ENCODE measurements at regions not wholly inside any gene's neighbourhood (a gene's known extent, or its start where the extent isn't known, plus 50 kb on each side); places are given as distances from the start of the nearest gene placed in this dataset.
A peak's percentile ranks its signal among the peaks of the same experiment; 100 is the strongest.
"Not testable (repeated sequence)": the region's sequence is repeated elsewhere in the genome, so short reads cannot be mapped to it uniquely, and the experiment has no call there.

DNA sequence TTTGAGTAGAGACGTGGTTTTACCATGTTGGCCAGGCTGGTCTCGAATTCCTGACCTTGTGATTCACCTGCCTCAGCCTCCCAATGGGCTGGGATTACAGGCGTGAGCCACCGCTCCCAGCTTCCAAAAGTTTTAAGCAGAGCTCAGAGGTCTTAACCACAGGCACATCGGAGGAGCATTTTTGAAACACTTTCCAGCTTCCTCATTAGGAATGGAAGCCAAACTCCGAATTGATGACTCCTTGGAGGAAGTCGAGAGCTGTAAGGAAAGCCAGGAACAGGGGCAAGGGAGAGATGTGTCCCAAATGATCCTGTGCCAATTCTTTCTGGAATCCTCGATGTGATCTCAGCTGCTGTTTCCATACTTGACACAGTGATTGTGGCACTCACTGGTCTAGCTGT lies 56.2 kb upstream of the CCZ1B start:
- not testable (repeated sequence) for H3K9me3 Mint-ChIP-seq; H3K36me3 Mint-ChIP-seq (ENCODE audit: insufficient read depth); H3K4me3 Mint-ChIP-seq; H3K27ac Mint-ChIP-seq (ENCODE audit: low read depth); ATAC-seq (replicated peaks; ENCODE audit: extremely low read depth, poor library complexity, severe bottlenecking); DNase-seq (ENCODE audit: low spot score in 2 of 2); H3K4me1 Mint-ChIP-seq
- peaks cover 49% of the 10 kb centered on the region for H3K27me3 Mint-ChIP-seq

DNA sequence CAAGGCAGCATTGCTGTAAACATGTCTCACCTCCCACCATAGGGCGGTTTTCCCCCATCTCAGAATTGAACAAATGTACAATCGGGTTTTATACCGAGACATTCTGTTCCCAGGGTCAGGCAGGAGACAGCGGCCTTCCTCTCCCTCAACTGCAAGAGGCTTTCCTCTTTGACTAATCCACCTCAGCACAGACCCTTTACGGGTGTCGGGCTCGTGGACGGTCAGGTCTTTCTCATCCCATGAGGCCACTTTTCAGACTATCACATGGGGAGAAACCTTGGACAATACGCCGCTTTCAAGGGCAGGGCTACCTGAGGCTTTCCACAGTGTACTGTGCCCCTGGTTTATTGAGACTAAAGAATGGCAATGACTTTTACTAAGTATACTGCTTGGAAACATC lies 57.7 kb upstream of the CCZ1B start:
- not testable (repeated sequence) for DNase-seq (ENCODE audit: low spot score in 2 of 2); H3K36me3 Mint-ChIP-seq (ENCODE audit: insufficient read depth); H3K27ac Mint-ChIP-seq (ENCODE audit: low read depth); H3K9me3 Mint-ChIP-seq; H3K4me3 Mint-ChIP-seq; H3K4me1 Mint-ChIP-seq; ATAC-seq (replicated peaks; ENCODE audit: extremely low read depth, poor library complexity, severe bottlenecking)
- H3K27me3 Mint-ChIP-seq: peaks cover 54% of the 10 kb centered on the region

DNA sequence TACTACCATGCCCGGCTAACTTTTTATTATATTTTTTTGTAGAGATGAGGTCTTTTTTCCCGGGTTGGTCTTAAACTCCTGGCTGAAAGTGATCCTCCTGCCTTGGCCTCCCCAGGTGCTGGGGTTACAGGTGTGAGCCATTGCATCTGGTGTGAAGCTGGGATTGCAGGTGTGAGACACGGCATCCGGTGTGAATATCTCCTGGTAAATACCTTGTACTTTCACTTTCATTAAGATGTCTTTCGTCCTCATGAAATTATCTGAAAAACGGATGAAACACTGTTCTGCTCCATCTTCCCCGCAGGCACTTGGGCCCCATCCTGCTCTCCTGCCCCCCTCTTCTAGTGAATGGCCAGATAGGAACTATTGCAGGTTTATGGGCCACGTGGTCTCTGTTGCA lies 60.1 kb upstream of the CCZ1B start:
- Mint-ChIP-seq H3K36me3 (ENCODE audit: insufficient read depth) (no peaks in the 10 kb centered on the region), H3K9me3 (no peaks in the 10 kb centered on the region), H3K27ac (ENCODE audit: low read depth) (no peak overlapping the region), H3K27me3 (peaks cover 36% of the 10 kb centered on the region), H3K4me1 (no peaks in the 10 kb centered on the region), H3K4me3 (no peak overlapping the region)
- ATAC-seq (replicated peaks; ENCODE audit: extremely low read depth, poor library complexity, severe bottlenecking) (no peak), DNase-seq (ENCODE audit: low spot score in 2 of 2) (no peak)

DNA sequence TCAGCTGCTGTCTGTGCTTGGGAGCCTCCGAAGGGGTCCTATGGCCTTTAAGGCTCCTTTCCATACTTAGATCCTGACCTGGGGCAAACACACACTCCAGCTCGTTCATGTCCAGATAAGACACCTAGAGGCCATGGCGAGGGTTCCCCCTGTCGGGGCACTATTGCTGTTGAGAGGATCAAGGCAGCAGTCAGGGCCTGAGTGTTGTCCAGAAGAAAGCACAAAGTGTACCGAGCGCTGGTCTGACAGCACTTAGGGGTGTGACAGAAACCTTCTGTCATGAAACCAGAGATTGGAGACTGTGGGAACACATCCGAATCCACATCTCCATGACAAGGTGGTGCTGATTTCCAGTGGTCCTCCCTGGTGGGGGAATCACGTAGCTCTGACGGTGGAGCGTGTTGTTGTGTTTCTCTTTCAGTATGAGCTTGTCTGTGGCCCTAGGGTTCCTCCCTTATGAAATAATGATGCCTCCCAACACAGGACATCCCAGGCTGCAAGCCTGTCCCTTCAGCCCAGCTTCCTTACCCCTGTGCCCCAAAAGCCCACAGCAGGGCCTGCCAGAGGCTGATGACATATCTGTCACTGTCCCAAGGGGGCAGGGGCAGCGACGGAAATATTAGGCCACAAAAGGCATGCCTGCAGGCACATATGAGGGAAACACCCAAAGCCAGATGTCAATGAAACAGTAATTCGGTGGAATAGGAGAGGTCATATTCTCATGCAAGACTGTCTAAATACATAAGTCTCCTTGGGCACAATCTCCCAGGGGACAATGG lies 62.4 kb upstream of the CCZ1B start:
- H3K27me3 Mint-ChIP-seq: peaks cover 15% of the 10 kb centered on the region
- H3K27ac Mint-ChIP-seq (ENCODE audit: low read depth); H3K4me1 Mint-ChIP-seq; H3K4me3 Mint-ChIP-seq; H3K9me3 Mint-ChIP-seq; H3K36me3 Mint-ChIP-seq (ENCODE audit: insufficient read depth); DNase-seq (ENCODE audit: low spot score in 2 of 2); ATAC-seq (replicated peaks; ENCODE audit: extremely low read depth, poor library complexity, severe bottlenecking): not testable (repeated sequence)

DNA sequence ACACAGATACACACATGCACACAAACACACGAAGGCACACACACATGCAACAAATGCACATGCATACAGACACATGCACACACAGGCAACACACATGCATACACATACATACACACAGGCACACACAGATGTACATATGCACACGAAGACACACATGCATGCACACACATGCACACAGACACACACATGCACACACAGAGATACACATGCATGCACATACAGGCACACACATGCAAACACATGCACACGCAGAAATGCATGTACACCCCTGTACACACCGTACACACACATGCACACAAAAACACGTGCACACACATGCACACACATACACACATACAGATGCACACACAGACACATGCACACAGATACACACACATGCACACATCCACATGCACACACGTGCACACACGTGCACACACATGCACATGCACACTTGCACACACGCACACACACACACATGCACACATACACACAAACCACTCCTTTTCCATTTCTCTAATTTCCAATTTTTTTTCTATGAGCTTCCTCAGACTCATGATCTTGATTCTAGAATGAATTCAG lies 63.3 kb upstream of the CCZ1B start:
- Mint-ChIP-seq H3K4me3 (no peak overlapping the region), H3K9me3 (no peaks in the 10 kb centered on the region), H3K4me1 (no peaks in the 10 kb centered on the region), H3K27me3 (peaks cover 23% of the 10 kb centered on the region), H3K27ac (ENCODE audit: low read depth) (no peak overlapping the region), H3K36me3 (ENCODE audit: insufficient read depth) (peaks cover 3% of the 10 kb centered on the region)
- ATAC-seq (replicated peaks; ENCODE audit: extremely low read depth, poor library complexity, severe bottlenecking) (no peak), DNase-seq (ENCODE audit: low spot score in 2 of 2) (no peak)

DNA sequence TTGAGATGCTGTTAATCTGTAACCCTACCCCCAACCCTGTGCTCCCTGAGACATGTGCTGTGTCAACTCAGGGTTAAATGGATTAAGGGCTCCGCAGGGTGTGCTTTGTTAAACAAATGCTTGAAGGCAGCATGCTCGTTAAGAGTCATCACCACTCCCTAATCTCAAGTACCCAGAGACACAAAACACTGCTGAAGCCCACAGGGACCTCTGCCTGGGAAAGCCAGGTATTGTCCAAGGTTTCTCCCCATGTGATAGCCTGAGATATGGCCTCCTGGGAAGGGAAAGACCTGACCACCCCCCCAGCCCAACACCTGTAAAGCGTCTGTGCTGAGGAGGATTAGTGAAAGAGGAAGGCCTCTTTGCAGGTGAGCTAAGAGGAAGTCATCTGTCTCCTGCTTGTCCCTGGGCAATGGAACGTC lies 76.0 kb upstream of the CCZ1B start:
- H3K27me3 Mint-ChIP-seq: peaks cover 13% of the 10 kb centered on the region
- H3K4me1 Mint-ChIP-seq; DNase-seq (ENCODE audit: low spot score in 2 of 2); ATAC-seq (replicated peaks; ENCODE audit: extremely low read depth, poor library complexity, severe bottlenecking); H3K9me3 Mint-ChIP-seq; H3K27ac Mint-ChIP-seq (ENCODE audit: low read depth); H3K4me3 Mint-ChIP-seq; H3K36me3 Mint-ChIP-seq (ENCODE audit: insufficient read depth): not testable (repeated sequence)

DNA sequence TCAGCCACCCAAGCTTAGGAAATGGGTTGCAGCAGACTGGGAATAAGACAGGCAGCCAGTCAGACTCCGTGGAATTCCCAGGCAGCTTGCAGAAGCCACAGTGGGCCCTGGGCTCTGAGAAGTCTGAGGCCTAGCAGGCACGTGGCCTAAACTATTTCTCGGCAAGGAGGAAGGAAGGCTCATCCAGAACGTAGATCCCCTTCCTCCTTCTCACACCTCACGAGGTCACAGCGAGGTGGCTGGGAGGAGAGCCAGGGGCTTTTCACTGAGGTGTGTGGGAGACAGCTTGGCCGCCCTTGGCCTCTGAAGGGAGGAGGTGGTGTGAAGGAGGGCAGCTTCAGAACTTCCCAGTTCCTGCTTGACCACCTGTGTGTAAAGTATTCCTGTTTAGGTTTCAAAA lies 77.2 kb upstream of the CCZ1B start:
- H3K4me3 Mint-ChIP-seq; H3K4me1 Mint-ChIP-seq; ATAC-seq (replicated peaks; ENCODE audit: extremely low read depth, poor library complexity, severe bottlenecking); H3K36me3 Mint-ChIP-seq (ENCODE audit: insufficient read depth); H3K27ac Mint-ChIP-seq (ENCODE audit: low read depth); H3K9me3 Mint-ChIP-seq; DNase-seq (ENCODE audit: low spot score in 2 of 2): not testable (repeated sequence)
- H3K27me3 Mint-ChIP-seq: peaks cover 13% of the 10 kb centered on the region

DNA sequence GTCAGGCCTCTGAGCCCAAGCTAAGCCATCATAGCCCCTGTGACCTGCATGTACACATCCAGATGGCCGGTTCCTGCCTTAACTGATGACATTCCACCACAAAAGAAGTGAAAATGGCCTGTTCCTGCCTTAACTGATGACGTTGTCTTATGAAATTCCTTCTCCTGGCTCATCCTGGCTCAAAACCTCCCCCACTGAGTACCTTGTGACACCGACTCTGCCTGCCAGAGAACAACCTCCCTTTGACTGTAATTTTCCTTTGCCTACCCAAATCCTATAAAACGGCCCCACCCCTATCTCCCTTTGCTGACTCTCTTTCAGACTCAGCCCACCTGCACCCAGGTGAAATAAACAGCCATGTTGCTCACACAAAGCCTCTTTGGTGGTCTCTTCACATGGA lies 77.7 kb upstream of the CCZ1B start:
- H3K27ac Mint-ChIP-seq (ENCODE audit: low read depth); H3K9me3 Mint-ChIP-seq: not testable (repeated sequence)

DNA sequence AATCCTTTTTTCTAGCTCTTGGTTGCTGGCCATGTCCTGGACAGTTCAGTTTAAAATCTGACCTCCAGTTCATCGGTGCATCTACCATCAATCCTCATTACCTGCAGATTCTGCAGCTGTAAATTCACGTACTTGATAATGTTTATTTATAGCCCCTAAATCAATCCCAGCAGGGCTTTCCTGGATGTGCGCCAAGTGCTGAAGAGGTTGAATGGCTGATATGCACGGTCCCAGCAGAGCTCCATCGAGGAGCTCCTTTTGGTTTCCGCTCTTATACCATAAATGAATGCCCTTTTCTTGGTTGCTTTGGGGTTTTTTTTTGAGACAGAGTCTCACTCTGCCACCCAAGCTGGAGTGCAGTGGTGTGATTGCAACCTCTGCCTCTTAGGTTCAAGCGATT lies 91.2 kb upstream of the CCZ1B start:
- ATAC-seq (replicated peaks; ENCODE audit: extremely low read depth, poor library complexity, severe bottlenecking): no peak
- no peaks in the 10 kb centered on the region for H3K36me3 Mint-ChIP-seq (ENCODE audit: insufficient read depth)
- no peaks in the 10 kb centered on the region for H3K4me1 Mint-ChIP-seq
- DNase-seq (ENCODE audit: low spot score in 2 of 2): no peak
- no peak overlapping the region for H3K4me3 Mint-ChIP-seq
- peaks cover 22% of the 10 kb centered on the region for H3K27me3 Mint-ChIP-seq
- no peaks in the 10 kb centered on the region for H3K9me3 Mint-ChIP-seq
- no peak overlapping the region for H3K27ac Mint-ChIP-seq (ENCODE audit: low read depth)

More for the DNA sequence above, 77.7 kb upstream of the CCZ1B start:
- not testable (repeated sequence) for H3K4me3 Mint-ChIP-seq; ATAC-seq (replicated peaks; ENCODE audit: extremely low read depth, poor library complexity, severe bottlenecking); H3K36me3 Mint-ChIP-seq (ENCODE audit: insufficient read depth); H3K4me1 Mint-ChIP-seq; DNase-seq (ENCODE audit: low spot score in 2 of 2)
- peaks cover 13% of the 10 kb centered on the region for H3K27me3 Mint-ChIP-seq

DNA sequence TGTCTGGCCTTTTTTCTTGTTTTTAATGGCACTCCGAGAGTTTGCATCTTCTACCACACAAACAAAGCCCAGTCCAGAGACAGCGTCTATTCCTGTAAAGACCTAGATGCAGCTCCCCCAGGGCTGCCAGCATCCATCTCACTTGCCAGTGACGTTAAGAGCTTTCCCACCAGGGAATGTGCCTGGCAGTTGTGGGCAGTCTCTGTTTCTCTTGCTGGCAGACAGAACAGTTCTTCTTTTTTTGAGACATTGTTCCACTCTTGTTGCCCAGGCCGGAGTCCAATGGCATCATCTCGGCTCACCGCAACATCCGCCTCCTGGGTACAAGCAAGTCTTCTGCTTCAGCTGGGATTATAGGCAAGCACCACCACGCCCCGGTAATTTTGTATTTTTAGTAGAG lies 93.1 kb upstream of the CCZ1B start:
- H3K36me3 Mint-ChIP-seq (ENCODE audit: insufficient read depth); ATAC-seq (replicated peaks; ENCODE audit: extremely low read depth, poor library complexity, severe bottlenecking); DNase-seq (ENCODE audit: low spot score in 2 of 2); H3K4me1 Mint-ChIP-seq; H3K9me3 Mint-ChIP-seq; H3K27ac Mint-ChIP-seq (ENCODE audit: low read depth); H3K4me3 Mint-ChIP-seq: not testable (repeated sequence)
- H3K27me3 Mint-ChIP-seq: peaks cover 22% of the 10 kb centered on the region

DNA sequence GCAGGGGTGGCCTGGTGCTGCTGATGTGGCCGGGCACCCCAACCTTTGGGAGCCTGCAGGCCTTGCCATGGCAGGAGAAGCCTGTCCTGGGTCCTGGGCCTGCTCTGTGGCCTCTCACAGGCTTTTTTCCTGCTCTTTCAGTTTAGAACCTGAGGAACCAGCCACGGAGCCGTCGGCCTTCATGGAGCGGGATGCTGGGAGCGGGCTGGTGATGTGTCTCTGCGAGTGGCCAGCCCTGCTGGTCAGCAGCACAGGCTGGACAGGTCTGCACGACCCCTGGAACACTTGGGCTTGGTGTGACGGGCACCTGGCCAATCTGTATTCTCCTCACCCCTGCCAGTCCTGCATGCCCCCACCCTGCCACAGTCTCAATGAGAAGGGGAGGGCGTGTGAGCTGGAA lies 98.4 kb upstream of the CCZ1B start:
- H3K27ac Mint-ChIP-seq (ENCODE audit: low read depth); H3K36me3 Mint-ChIP-seq (ENCODE audit: insufficient read depth): not testable (repeated sequence)

DNA sequence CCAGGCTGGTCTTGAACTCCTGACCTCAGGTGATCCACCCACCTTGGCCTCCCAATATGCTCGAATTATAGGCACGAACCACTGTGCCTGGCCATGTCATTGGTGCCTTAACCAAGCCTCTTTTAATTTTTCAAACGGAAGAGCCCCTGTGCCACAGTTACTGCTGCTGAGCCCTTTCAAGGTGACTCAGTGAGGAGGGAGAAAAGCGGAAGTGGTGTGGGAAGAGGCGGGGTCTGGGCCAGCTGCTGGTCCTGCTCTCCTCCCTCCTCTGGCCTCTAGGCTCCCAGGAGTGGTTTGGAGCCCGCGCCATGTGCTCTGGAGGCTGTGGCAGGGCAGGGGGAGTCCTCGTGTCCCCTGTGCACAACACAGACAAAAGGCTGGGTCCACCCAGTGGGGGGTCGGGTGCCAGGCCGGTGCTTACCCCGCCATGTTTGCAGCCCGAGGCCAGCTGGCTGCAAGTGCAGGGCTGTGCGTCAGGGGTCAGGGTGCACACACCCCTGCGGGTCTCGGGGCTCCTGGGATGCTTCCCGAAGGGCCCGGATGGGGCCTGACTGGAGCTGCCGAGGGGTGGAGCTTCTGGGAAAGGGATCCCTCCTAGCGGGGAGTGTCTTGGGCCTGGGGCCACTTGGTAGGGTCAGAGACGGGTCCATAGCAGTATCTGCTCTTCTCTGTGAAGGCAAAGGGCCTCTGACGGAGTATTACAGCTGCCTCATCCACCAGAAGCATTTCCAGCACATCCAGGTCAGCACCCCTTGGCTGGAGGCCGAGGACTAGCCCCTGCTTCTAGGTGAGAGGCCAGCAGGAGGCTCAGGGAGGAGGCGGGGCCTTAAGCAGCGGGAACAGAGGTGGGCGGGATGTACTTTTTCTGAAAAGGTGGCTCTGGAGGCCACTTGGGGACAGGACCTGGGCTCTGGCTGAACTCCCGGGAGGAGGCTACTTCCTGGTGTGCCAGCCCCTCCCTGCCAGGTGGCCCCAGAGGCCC lies 100.4 kb upstream of the CCZ1B start:
- ATAC-seq (replicated peaks; ENCODE audit: extremely low read depth, poor library complexity, severe bottlenecking); DNase-seq (ENCODE audit: low spot score in 2 of 2); H3K4me3 Mint-ChIP-seq; H3K36me3 Mint-ChIP-seq (ENCODE audit: insufficient read depth); H3K9me3 Mint-ChIP-seq; H3K27me3 Mint-ChIP-seq; H3K4me1 Mint-ChIP-seq: not testable (repeated sequence)
- H3K27ac Mint-ChIP-seq (ENCODE audit: low read depth): peak overlapping the region; percentile 64

More for the DNA sequence above, 98.4 kb upstream of the CCZ1B start:
- DNase-seq (ENCODE audit: low spot score in 2 of 2); H3K27me3 Mint-ChIP-seq; H3K9me3 Mint-ChIP-seq; ATAC-seq (replicated peaks; ENCODE audit: extremely low read depth, poor library complexity, severe bottlenecking); H3K4me3 Mint-ChIP-seq; H3K4me1 Mint-ChIP-seq: not testable (repeated sequence)
